Activated CD8-positive, alpha-beta memory T cell treated with anti-CD3 and anti-CD28 coated beads for 48 hours (primary cell): ENCODE measurements at regions not wholly inside any gene's neighbourhood (a gene's known extent, or its start where the extent isn't known, plus 50 kb on each side); places are given as distances from the start of the nearest gene placed in this dataset.

Experiments
- DNase-seq, 3 experiments: peaks; one replicate each; pipeline ENCODE4 v3.0.0-alpha.2; 2020; ENCODE audit warnings: low read depth in 2 of 3, low spot score in 2 of 3

DNA sequence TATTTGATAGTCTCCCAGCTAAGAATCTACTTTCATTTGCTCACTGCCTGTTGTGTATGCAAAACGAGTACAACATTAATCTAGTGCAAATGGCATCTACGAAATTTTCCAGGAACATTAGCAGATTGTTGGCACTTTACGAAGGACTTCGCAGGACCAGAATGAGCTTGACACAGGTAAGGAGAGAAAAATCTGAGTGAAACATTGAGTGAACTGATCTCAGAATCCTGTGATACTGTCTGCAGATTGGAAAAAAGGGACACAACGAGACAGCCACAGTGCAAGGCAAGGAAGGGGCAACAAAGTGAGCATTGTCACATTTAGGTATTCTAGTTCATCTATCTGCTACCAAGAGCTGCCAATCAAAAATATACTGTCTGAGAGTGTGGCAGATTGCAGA is 350.5 kb downstream of the ZNF608 start:
- DNase-seq = no peak

GRCh38 chr5:124395287-124395686 is 351.2 kb downstream of the ZNF608 start:
- no peak for DNase-seq

- no peak for DNase-seq
Measured at GRCh38 chr5:124394700-124395245, 351.7 kb downstream of the ZNF608 start.

DNA sequence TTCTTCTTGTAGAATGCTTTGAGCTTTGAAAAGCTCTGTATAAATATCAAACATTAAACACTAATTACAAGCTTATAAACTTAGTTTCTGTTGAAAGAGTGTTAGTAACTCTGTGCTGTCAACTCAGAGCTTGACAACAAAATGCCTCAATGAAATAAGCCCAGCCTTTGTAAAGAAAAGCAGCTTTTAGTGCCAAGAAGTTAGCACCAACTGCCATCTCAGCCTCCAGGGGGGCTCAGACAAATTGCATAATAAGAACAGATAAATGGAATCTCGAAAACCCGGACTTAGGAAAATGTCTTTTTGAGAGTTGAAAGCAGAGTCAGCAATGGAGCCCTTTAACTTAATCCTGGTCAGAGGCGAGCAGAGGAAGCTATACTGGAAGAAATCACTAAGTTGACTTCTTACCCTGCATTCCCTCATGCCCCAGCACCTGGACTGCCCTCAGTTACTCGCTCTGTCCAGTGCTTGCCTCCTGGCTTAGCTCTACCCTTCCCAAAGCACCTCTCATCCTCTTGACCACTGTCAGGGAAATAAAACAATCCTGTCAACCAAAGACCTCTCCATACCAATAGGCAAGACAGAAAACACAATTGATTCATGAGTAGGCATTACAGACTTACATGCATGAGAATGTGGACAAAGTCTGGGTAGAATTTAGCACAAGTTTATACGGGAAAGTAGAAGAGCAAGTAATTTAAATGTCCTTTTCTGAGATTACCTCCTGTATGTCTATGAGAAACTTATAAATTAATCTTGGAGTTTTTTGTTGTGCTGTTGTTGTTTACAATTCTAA is 352.7 kb downstream of the ZNF608 start:
- DNase-seq = no peak

GRCh38 chr5:124383693-124384092 is 362.7 kb downstream of the ZNF608 start:
- DNase-seq = no peak

- DNase-seq = no peak
Measured at GRCh38 chr5:124377386-124377785, 369.1 kb downstream of the ZNF608 start.

GRCh38 chr5:124373883-124374282 is 372.6 kb downstream of the ZNF608 start:
- DNase-seq = no peak

- no peak for DNase-seq
Measured at GRCh38 chr5:124372457-124372856, 374.0 kb downstream of the ZNF608 start.

- DNase-seq = no peak
Measured at GRCh38 chr5:124371111-124371706, 375.2 kb downstream of the ZNF608 start.

GRCh38 chr5:124370601-124371000 is 375.8 kb downstream of the ZNF608 start:
- no peak for DNase-seq

- no peak for DNase-seq
Measured at GRCh38 chr5:124365361-124365801, 381.1 kb downstream of the ZNF608 start.

- DNase-seq = no peak
Measured at GRCh38 chr5:124355928-124356327, 390.5 kb downstream of the ZNF608 start.

DNA sequence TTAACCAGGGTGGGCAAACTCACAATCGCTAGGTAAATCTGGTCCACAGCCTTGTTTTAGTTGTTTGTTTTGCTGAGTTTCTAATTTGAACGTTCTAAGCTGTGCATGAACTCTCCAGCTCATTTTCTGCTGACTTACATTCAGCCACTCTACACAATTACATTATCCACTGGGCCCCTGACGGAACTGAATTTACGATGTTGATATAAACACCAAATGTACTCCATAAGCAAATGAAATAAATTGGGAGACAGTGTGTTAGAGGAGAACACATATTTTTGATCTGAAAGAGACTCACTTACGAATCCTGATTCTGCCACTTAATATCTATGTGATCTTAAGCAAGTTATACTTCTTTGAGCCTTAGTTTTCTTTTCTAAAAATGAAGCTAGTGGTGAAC is 393.4 kb downstream of the ZNF608 start:
- DNase-seq = no peak

DNA sequence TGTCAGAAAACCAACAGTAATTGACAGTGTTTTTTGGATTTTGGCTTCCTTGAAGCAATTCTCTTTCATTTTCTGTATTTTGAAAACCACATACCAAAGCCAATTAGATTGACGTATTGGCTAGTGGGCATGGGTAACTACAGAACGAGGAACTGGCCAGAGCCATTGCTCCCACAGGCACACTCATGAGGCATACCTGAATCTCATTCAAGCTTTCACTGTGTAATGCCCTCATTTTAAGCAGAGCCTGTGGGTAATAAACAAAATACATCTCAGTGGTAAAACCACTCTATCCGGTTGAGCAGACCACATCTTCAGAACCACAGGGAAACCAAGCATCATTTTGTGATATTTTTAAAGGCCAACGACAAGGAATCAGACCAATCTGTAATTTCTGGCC is 394.1 kb downstream of the ZNF608 start:
- no peak for DNase-seq

GRCh38 chr5:124349931-124350330 is 396.5 kb downstream of the ZNF608 start:
- DNase-seq = no peak

DNA sequence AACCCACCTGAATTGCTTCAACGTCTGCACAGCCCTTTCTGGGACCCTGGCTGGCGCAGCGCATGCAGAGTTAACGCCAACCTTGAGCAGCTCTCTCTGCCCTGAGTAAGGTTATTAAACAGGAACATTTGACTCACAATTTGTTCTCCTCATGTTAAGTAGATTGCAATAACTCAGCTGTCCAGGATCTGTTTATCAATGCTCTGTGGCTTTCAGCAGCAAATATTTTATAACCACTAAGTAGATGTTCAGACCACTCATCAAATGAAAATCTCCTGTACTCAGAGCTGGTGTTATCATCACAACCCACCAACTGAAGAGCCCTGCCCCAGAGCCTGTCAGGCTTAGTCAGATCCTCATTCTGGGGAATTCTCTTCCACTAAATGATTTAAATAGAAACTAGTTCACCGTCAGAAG is 403.0 kb downstream of the ZNF608 start:
- no peak for DNase-seq

- no peak for DNase-seq
Measured at GRCh38 chr5:124342986-124343385, 403.5 kb downstream of the ZNF608 start.

- DNase-seq = no peak
Measured at GRCh38 chr5:124342584-124342983, 403.9 kb downstream of the ZNF608 start.

DNA sequence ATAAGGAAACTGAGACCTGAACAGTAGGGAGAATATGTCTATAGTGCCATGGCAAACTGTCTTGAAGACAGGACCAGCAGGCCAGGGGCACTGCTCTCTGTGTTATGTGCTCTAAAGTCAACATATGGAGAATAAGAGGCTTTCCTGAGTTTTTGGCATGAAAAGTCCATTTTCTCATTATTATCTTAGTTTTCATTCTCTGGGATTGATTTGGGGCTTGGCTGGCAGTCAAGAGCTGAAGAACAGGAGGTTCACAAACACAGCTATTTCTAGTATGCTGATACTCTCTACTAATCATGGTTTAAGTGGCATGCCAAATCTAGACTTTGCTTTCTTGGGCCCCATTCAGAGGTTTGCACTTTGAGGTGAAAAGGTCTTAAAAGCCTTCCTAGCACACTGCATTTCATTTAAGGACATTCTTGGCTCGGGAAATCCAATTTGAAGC is 404.4 kb downstream of the ZNF608 start:
- DNase-seq = no peak

- DNase-seq = no peak
Measured at GRCh38 chr5:124341066-124341858, 405.2 kb downstream of the ZNF608 start.

GRCh38 chr5:124337996-124338395 is 408.4 kb downstream of the ZNF608 start:
- no peak for DNase-seq
